Thoracic aorta (tissue), 2 donors: ENCODE measurements at regions not wholly inside any gene's neighbourhood (a gene's known extent, or its start where the extent isn't known, plus 50 kb on each side); places are given as distances from the start of the nearest gene placed in this dataset.
A peak's percentile ranks its signal among the peaks of the same experiment; 100 is the strongest.

Experiments
- ATAC-seq: fragments of 150-250 bp; one replicate; pipeline ENCODE4 v1.8.0; 2017; ENCODE audit warnings: low read depth; ENCODE audit not compliant: insufficient number of reproducible peaks, low FRiP score
- DNase-seq: peaks from one replicate; pipeline ENCODE4 v3.0.0-alpha.2; 2020; ENCODE audit warnings: low spot score
- H3K27ac ChIP-seq, 2 donors: fragments of 200-600 bp; sonication (generic); 1 replicate in 1 of 2; 2 replicates in 1 of 2; pipeline ENCODE4 v1.5.1; 2016; ENCODE audit warnings: mild to moderate bottlenecking in 2 of 2, moderate library complexity in 2 of 2
- H3K27me3 ChIP-seq: fragments of 200-600 bp; sonication (generic); replicated peaks from 2 replicates; pipeline ENCODE4 v1.6.0; 2016; ENCODE audit warnings: mild to moderate bottlenecking; ENCODE audit not compliant: insufficient read depth
- H3K36me3 ChIP-seq: fragments of 200-600 bp; sonication (generic); one replicate; pipeline ENCODE4 v1.5.1; 2016
- H3K4me1 ChIP-seq, 2 donors: fragments of 200-600 bp; sonication (generic); 1 replicate in 1 of 2; 2 replicates in 1 of 2; pipeline versions ENCODE4 v1.5.1 to v1.6.0; 2016; ENCODE audit warnings: low read depth in 2 of 2, mild to moderate bottlenecking in 1 of 2; ENCODE audit not compliant: control insufficient read depth in 1 of 2
- H3K4me3 ChIP-seq: fragments of 200-600 bp; sonication (generic); 2 replicates; pipeline ENCODE4 v1.5.1; 2016; ENCODE audit warnings: mild to moderate bottlenecking
- H3K9me3 ChIP-seq: fragments of 200-600 bp; sonication (generic); 2 replicates; pipeline ENCODE4 v1.5.1; 2016
- CTCF ChIP-seq: fragments of 200-600 bp; sonication (generic); IDR thresholded peaks from one replicate; pipeline ENCODE4 v1.5.1; 2019; ENCODE audit warnings: antibody characterized with exemption

- Histone ChIP-seq H3K4me1 (peaks cover 14 to 25% of the 10 kb centered on the region in 2 donors), H3K9me3 (no peaks in the 10 kb centered on the region), H3K27ac (peak overlapping the region in 1 of 2 donors; percentile 37), H3K4me3 (no peak overlapping the region), H3K36me3 (no peaks in the 10 kb centered on the region), H3K27me3 (no peaks in the 10 kb centered on the region)
- no peak for DNase-seq
- no peak for ATAC-seq
- TF ChIP-seq CTCF: no peak
Measured at GRCh38 chr6:140320081-140321080, 945.9 kb upstream of the CITED2 start.

GRCh38 chr6:140319209-140319608 lies 944.8 kb upstream of the CITED2 start:
- H3K9me3 ChIP-seq: no peaks in the 10 kb centered on the region
- peaks cover 14 to 25% of the 10 kb centered on the region in 2 donors for H3K4me1 ChIP-seq
- no peak for ATAC-seq
- no peaks in the 10 kb centered on the region for H3K27me3 ChIP-seq
- no peak for TF ChIP-seq CTCF
- H3K27ac ChIP-seq: no peak overlapping the region
- DNase-seq: no peak
- H3K4me3 ChIP-seq: peak overlapping the region; percentile 56
- no peaks in the 10 kb centered on the region for H3K36me3 ChIP-seq

- H3K27ac ChIP-seq: no peak overlapping the region
- H3K27me3 ChIP-seq: no peaks in the 10 kb centered on the region
- TF ChIP-seq CTCF: no peak
- DNase-seq (no peak), ATAC-seq (no peak)
- H3K4me3 ChIP-seq: no peak overlapping the region
- no peaks in the 10 kb centered on the region for H3K36me3 ChIP-seq
- no peaks in the 10 kb centered on the region for H3K9me3 ChIP-seq
- H3K4me1 ChIP-seq: peaks cover 14 to 25% of the 10 kb centered on the region in 2 donors
Measured at GRCh38 chr6:140318408-140318807, 944.0 kb upstream of the CITED2 start.

- ATAC-seq (no peak), DNase-seq (no peak)
- Histone ChIP-seq H3K4me1 (peaks cover 14 to 25% of the 10 kb centered on the region in 2 donors), H3K36me3 (no peaks in the 10 kb centered on the region), H3K27ac (no peak overlapping the region), H3K27me3 (no peaks in the 10 kb centered on the region), H3K4me3 (no peak overlapping the region), H3K9me3 (no peaks in the 10 kb centered on the region)
- TF ChIP-seq CTCF: no peak
Measured at GRCh38 chr6:140317950-140318349, 943.5 kb upstream of the CITED2 start.

GRCh38 chr6:140316966-140317365 lies 942.5 kb upstream of the CITED2 start:
- peaks cover 12 to 21% of the 10 kb centered on the region in 2 donors for H3K4me1 ChIP-seq
- H3K27me3 ChIP-seq: no peaks in the 10 kb centered on the region
- TF ChIP-seq CTCF: no peak
- ATAC-seq: no peak
- no peaks in the 10 kb centered on the region for H3K36me3 ChIP-seq
- DNase-seq: no peak
- H3K4me3 ChIP-seq: no peak overlapping the region
- no peaks in the 10 kb centered on the region for H3K9me3 ChIP-seq
- no peak overlapping the region for H3K27ac ChIP-seq
